ENCODE measurements at regions not wholly inside any gene's neighbourhood (a gene's known extent, or its start where the extent isn't known, plus 50 kb on each side); places are given as distances from the start of the nearest gene placed in this dataset.

DNA sequence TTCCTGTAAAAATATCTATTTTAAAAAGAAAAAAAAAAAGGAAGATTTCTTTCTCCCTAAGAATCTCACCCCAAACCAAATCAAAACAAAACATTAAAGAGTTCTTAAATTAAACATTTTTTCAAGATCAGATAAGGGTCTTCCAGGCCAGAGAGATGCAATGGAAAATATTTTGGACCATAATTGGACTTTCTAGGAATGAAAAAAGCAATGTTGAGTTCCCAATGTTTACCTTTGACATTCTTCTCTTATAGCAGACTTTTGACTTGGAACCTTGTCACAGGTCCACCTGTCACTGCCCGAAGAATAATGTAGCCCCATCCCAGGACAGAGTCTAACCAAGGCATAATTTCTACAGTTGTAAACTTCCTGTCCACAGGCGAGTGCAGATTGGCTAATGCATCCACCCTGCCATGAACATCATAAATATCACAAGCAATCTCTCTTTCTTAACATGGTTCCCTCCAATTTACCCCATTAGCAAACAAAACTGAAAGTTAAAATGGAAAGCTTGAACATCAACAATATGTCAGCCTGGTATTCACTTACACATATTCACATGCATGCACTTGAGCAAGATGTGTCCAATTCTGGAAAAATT is 121.7 kb upstream of the ZNF366 start:
- no peak overlapping the region for H3K27ac ChIP-seq (ENCODE audit: low read depth, low read length)
- no peaks in the 10 kb centered on the region for H3K27me3 ChIP-seq (ENCODE audit: control insufficient read depth in 5 of 5, insufficient read depth in 4 of 5, low read length in 5 of 5)
- no peak overlapping the region for H3K9ac ChIP-seq (ENCODE audit: low read length in 5 of 5)

DNA sequence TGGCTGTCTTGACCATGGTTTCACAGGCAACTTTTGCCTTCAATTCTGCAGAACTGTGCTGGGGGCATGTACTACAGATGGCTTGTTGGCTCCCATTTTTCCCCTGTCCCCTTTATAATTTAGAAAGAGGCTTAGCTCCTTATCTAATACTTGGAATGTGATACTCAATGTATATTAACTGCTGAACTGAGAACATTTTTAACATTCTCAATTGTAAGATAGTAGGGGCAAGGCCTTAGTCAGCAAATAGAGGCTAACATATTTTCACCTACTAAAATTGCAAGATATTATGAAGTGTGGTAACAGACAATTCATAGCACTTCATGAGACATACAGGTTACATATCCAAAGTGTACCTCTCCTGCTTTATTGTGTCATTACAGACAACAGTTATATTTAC is 118.1 kb upstream of the ZNF366 start:
- Histone ChIP-seq H3K9me3 (ENCODE audit: control insufficient read depth in 5 of 5, low read length in 5 of 5) (no peaks in the 10 kb centered on the region), H3K9ac (ENCODE audit: low read length in 5 of 5) (no peak overlapping the region), H3K4me3 (ENCODE audit: low read depth in 1 of 5, low read length in 5 of 5) (no peak overlapping the region), H3K27ac (ENCODE audit: low read depth, low read length) (no peak overlapping the region), H3K4me1 (ENCODE audit: control insufficient read depth in 5 of 5, insufficient read depth in 5 of 5, low read length in 5 of 5) (peaks cover 0 to 10% (median 0%) of the 10 kb centered on the region in 5 donors), H3K27me3 (ENCODE audit: control insufficient read depth in 5 of 5, insufficient read depth in 4 of 5, low read length in 5 of 5) (no peaks in the 10 kb centered on the region), H3K36me3 (ENCODE audit: control insufficient read depth in 5 of 5, insufficient read depth in 5 of 5, low read length in 5 of 5) (no peaks in the 10 kb centered on the region)

More for the DNA sequence above, 121.7 kb upstream of the ZNF366 start:
- Histone ChIP-seq H3K9me3 (ENCODE audit: control insufficient read depth in 5 of 5, low read length in 5 of 5) (no peaks in the 10 kb centered on the region), H3K4me1 (ENCODE audit: control insufficient read depth in 5 of 5, insufficient read depth in 5 of 5, low read length in 5 of 5) (peaks cover 0 to 36% (median 8%) of the 10 kb centered on the region in 5 donors), H3K36me3 (ENCODE audit: control insufficient read depth in 5 of 5, insufficient read depth in 5 of 5, low read length in 5 of 5) (no peaks in the 10 kb centered on the region), H3K4me3 (ENCODE audit: low read depth in 1 of 5, low read length in 5 of 5) (no peak overlapping the region)

DNA sequence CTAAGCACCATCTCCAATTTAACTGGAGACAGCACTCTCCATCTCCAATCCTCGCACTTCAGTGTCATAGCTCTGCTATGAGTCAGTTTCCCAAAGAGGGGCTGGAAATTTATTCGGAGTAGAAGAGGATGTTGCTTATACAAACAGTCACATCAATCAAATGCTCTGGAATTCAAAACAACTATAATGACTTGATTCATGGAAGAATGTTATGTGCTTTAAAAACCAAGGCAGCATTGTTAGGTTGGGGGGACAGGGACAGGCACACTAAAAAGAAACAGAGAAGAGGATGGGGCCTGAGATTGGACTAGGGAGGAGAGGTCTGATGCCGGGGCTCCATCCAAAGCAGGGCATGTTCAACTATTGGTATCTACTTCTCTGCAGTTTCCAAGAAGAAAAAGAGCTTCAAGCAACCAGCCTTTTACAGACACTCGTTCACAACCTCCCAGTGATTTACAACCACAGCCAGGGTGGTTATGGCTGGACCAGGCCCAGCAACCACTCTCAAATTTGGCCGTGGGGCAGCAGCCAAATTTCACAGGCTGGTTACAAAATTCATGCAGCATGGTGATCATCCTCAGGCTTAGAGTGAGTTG is 117.5 kb upstream of the ZNF366 start:
- peaks cover 0 to 8% (median 0%) of the 10 kb centered on the region in 5 donors for H3K4me1 ChIP-seq (ENCODE audit: control insufficient read depth in 5 of 5, insufficient read depth in 5 of 5, low read length in 5 of 5)
- H3K36me3 ChIP-seq (ENCODE audit: control insufficient read depth in 5 of 5, insufficient read depth in 5 of 5, low read length in 5 of 5) = no peaks in the 10 kb centered on the region
- H3K4me3 ChIP-seq (ENCODE audit: low read depth in 1 of 5, low read length in 5 of 5) = no peak overlapping the region
- no peak overlapping the region for H3K9ac ChIP-seq (ENCODE audit: low read length in 5 of 5)
- no peak overlapping the region for H3K27ac ChIP-seq (ENCODE audit: low read depth, low read length)
- H3K9me3 ChIP-seq (ENCODE audit: control insufficient read depth in 5 of 5, low read length in 5 of 5) = no peaks in the 10 kb centered on the region
- H3K27me3 ChIP-seq (ENCODE audit: control insufficient read depth in 5 of 5, insufficient read depth in 4 of 5, low read length in 5 of 5) = no peaks in the 10 kb centered on the region

DNA sequence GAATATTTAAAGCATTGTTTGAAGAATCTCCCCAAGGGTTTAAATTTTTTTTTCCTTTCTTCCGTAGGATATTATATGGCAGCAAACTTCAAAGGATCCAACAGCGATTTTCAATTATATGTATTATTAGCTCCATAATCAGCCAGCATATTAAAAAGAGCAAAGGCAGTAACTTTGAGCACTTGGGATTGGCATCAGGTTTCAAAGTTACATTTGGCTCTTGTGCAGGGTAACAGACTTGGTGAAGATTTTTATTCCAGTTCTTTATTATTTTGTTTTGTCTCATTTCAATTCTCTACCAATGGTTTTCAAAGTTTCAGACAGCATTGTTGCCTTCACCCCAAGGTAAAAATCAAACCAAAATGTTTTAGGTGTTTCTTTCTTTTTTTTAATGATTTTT is 116.7 kb upstream of the ZNF366 start:
- Histone ChIP-seq H3K4me1 (ENCODE audit: control insufficient read depth in 5 of 5, insufficient read depth in 5 of 5, low read length in 5 of 5) (peaks cover 0 to 8% (median 0%) of the 10 kb centered on the region in 5 donors), H3K4me3 (ENCODE audit: low read depth in 1 of 5, low read length in 5 of 5) (no peak overlapping the region), H3K27ac (ENCODE audit: low read depth, low read length) (no peak overlapping the region), H3K27me3 (ENCODE audit: control insufficient read depth in 5 of 5, insufficient read depth in 4 of 5, low read length in 5 of 5) (no peaks in the 10 kb centered on the region), H3K9me3 (ENCODE audit: control insufficient read depth in 5 of 5, low read length in 5 of 5) (no peaks in the 10 kb centered on the region), H3K36me3 (ENCODE audit: control insufficient read depth in 5 of 5, insufficient read depth in 5 of 5, low read length in 5 of 5) (no peaks in the 10 kb centered on the region), H3K9ac (ENCODE audit: low read length in 5 of 5) (no peak overlapping the region)

DNA sequence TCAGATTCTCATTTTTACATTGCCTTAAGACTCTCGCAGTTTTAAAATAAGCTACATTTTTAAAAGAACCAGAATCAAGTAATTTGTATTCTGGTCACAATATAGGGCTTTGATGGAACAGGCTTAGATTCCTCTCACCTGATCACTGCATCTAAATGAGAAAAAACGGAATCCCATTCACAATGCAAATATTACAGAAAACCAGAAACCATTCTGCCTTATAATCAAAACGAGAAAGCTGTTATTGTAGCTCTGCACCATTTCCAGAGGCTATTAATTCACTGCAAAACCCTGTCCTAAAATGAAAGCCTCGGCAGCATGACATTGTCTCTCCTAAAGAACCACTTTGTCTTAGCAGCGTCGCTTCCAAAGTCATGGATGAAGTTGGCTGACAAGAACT is 116.1 kb upstream of the ZNF366 start:
- H3K27ac ChIP-seq (ENCODE audit: low read depth, low read length) = no peak overlapping the region
- H3K9me3 ChIP-seq (ENCODE audit: control insufficient read depth in 5 of 5, low read length in 5 of 5) = no peaks in the 10 kb centered on the region
- peaks cover 0 to 8% (median 0%) of the 10 kb centered on the region in 5 donors for H3K4me1 ChIP-seq (ENCODE audit: control insufficient read depth in 5 of 5, insufficient read depth in 5 of 5, low read length in 5 of 5)
- no peak overlapping the region for H3K9ac ChIP-seq (ENCODE audit: low read length in 5 of 5)
- no peak overlapping the region for H3K4me3 ChIP-seq (ENCODE audit: low read depth in 1 of 5, low read length in 5 of 5)
- H3K27me3 ChIP-seq (ENCODE audit: control insufficient read depth in 5 of 5, insufficient read depth in 4 of 5, low read length in 5 of 5) = no peaks in the 10 kb centered on the region
- no peaks in the 10 kb centered on the region for H3K36me3 ChIP-seq (ENCODE audit: control insufficient read depth in 5 of 5, insufficient read depth in 5 of 5, low read length in 5 of 5)

DNA sequence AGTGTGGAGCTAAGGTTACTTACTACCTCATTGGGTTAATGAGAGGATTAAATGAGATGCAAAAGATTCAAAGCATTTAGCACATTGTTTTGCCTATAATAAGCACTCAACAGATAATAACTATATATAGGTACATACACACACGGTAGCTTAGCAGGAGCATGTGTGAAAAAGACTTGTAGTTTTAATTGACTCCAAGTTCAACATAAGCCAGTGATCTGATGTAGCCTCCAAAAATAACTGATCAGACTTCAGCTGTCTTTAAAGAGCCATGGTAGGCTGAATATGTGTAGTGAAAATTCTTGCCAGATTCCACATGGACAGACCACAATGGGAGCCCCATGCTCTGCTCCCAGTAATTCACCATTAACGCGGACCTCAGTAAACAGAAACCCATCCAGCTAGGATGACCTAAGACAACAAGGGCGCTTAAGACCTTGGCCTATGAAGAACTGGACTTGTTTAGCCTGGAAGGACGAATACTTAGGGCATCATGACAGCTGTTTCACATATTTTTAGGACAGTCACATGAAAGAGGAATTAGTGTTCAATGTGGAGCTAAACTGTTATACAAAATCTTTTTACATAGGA is 115.1 kb upstream of the ZNF366 start:
- H3K36me3 ChIP-seq (ENCODE audit: control insufficient read depth in 5 of 5, insufficient read depth in 5 of 5, low read length in 5 of 5) = no peaks in the 10 kb centered on the region
- H3K9ac ChIP-seq (ENCODE audit: low read length in 5 of 5) = no peak overlapping the region
- H3K4me3 ChIP-seq (ENCODE audit: low read depth in 1 of 5, low read length in 5 of 5) = no peak overlapping the region
- H3K4me1 ChIP-seq (ENCODE audit: control insufficient read depth in 5 of 5, insufficient read depth in 5 of 5, low read length in 5 of 5) = peaks cover 0 to 8% (median 0%) of the 10 kb centered on the region in 5 donors
- H3K9me3 ChIP-seq (ENCODE audit: control insufficient read depth in 5 of 5, low read length in 5 of 5) = no peaks in the 10 kb centered on the region
- H3K27ac ChIP-seq (ENCODE audit: low read depth, low read length) = no peak overlapping the region
- H3K27me3 ChIP-seq (ENCODE audit: control insufficient read depth in 5 of 5, insufficient read depth in 4 of 5, low read length in 5 of 5) = no peaks in the 10 kb centered on the region

DNA sequence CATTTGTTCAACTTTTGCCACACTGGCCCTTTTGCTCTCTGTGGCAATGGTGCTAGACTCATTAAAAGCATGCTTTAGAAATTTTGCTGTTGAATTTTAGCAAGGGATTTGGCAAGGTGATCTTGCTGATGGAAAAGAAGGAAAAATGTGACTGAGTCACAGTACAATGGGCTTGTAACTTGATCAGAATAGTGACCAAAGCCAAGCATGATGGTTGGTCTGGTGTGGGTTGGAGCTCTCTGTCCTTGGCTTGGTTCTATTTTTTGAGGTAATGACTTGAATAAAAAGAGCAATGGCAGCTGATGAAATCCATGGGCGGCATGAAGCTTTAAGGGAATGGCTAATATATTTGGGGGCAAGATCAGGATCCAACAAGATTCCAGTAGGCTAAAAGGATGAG is 114.4 kb upstream of the ZNF366 start:
- H3K9me3 ChIP-seq (ENCODE audit: control insufficient read depth in 5 of 5, low read length in 5 of 5) = no peaks in the 10 kb centered on the region
- H3K4me1 ChIP-seq (ENCODE audit: control insufficient read depth in 5 of 5, insufficient read depth in 5 of 5, low read length in 5 of 5) = peaks cover 0 to 8% (median 0%) of the 10 kb centered on the region in 5 donors
- no peaks in the 10 kb centered on the region for H3K36me3 ChIP-seq (ENCODE audit: control insufficient read depth in 5 of 5, insufficient read depth in 5 of 5, low read length in 5 of 5)
- no peak overlapping the region for H3K4me3 ChIP-seq (ENCODE audit: low read depth in 1 of 5, low read length in 5 of 5)
- H3K9ac ChIP-seq (ENCODE audit: low read length in 5 of 5) = no peak overlapping the region
- no peaks in the 10 kb centered on the region for H3K27me3 ChIP-seq (ENCODE audit: control insufficient read depth in 5 of 5, insufficient read depth in 4 of 5, low read length in 5 of 5)
- H3K27ac ChIP-seq (ENCODE audit: low read depth, low read length) = no peak overlapping the region

DNA sequence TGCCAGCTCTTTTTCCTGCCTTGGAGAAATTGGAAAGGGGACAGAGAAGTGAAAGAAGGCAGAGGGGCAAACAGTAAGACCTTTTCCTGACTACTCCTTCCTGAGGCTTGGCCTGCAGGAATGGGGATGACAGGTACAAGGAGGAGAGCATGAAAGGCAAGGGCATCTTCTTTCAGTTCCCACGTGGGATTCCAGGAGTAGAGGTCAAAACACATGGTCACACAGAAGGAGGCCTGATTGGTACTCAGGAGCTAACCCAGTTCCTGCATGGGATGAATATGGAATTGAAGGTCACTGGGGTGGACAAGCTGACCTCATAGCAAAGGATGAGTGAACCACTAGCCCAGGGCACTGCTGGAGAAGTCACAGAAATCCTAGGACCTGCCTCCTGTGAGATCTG is 112.5 kb upstream of the ZNF366 start:
- Histone ChIP-seq H3K27ac (ENCODE audit: low read depth, low read length) (no peak overlapping the region), H3K9ac (ENCODE audit: low read length in 5 of 5) (no peak overlapping the region), H3K36me3 (ENCODE audit: control insufficient read depth in 5 of 5, insufficient read depth in 5 of 5, low read length in 5 of 5) (no peaks in the 10 kb centered on the region), H3K27me3 (ENCODE audit: control insufficient read depth in 5 of 5, insufficient read depth in 4 of 5, low read length in 5 of 5) (no peaks in the 10 kb centered on the region), H3K4me1 (ENCODE audit: control insufficient read depth in 5 of 5, insufficient read depth in 5 of 5, low read length in 5 of 5) (peaks cover 0 to 6% (median 0%) of the 10 kb centered on the region in 5 donors), H3K4me3 (ENCODE audit: low read depth in 1 of 5, low read length in 5 of 5) (no peak overlapping the region), H3K9me3 (ENCODE audit: control insufficient read depth in 5 of 5, low read length in 5 of 5) (no peaks in the 10 kb centered on the region)

DNA sequence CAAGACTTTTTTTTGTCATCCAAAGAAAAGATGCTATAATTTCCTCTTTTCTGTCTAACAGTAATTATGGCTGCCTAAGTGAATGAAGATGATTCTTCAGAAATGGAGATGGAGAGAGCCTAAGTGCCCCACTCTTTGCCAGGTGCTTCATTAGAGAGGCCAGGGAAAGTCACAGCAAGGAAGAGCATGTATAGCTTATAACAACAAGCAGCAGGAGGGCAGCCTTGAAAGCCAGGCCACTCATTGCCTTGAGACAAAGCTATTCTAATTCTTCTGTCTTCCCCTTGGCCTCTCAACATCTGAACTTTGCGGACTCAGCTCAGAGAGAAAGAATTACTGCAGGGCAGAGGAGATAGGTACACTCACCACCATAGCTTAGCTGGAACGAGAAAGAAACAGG is 112.0 kb upstream of the ZNF366 start:
- H3K4me1 ChIP-seq (ENCODE audit: control insufficient read depth in 5 of 5, insufficient read depth in 5 of 5, low read length in 5 of 5) = peaks cover 0 to 5% (median 0%) of the 10 kb centered on the region in 5 donors
- no peak overlapping the region for H3K4me3 ChIP-seq (ENCODE audit: low read depth in 1 of 5, low read length in 5 of 5)
- H3K36me3 ChIP-seq (ENCODE audit: control insufficient read depth in 5 of 5, insufficient read depth in 5 of 5, low read length in 5 of 5) = no peaks in the 10 kb centered on the region
- no peaks in the 10 kb centered on the region for H3K27me3 ChIP-seq (ENCODE audit: control insufficient read depth in 5 of 5, insufficient read depth in 4 of 5, low read length in 5 of 5)
- H3K9ac ChIP-seq (ENCODE audit: low read length in 5 of 5) = no peak overlapping the region
- H3K27ac ChIP-seq (ENCODE audit: low read depth, low read length) = no peak overlapping the region
- H3K9me3 ChIP-seq (ENCODE audit: control insufficient read depth in 5 of 5, low read length in 5 of 5) = no peaks in the 10 kb centered on the region

DNA sequence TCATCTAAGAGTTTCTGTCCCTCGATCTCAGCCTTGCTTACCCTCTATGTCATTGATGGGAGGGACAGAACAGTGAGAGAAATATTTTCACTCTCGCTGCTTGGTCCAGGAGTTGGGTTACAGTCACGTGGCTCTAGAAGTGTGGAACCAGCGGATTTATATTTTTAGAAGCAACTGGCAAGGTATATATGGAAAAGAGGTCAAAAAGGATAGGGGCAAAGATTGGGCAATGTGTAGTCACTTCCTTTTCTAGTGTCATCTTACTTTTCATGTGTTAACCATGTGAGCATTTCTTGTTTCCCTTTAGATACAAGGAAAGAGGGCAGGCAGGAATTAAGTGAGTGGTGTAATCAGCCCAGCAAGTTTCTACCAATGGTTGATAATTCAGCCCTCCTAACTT is 111.5 kb upstream of the ZNF366 start:
- no peaks in the 10 kb centered on the region for H3K9me3 ChIP-seq (ENCODE audit: control insufficient read depth in 5 of 5, low read length in 5 of 5)

More for the DNA sequence above, 111.5 kb upstream of the ZNF366 start:
- Histone ChIP-seq H3K27me3 (ENCODE audit: control insufficient read depth in 5 of 5, insufficient read depth in 4 of 5, low read length in 5 of 5) (no peaks in the 10 kb centered on the region), H3K27ac (ENCODE audit: low read depth, low read length) (no peak overlapping the region), H3K4me3 (ENCODE audit: low read depth in 1 of 5, low read length in 5 of 5) (no peak overlapping the region), H3K36me3 (ENCODE audit: control insufficient read depth in 5 of 5, insufficient read depth in 5 of 5, low read length in 5 of 5) (no peaks in the 10 kb centered on the region), H3K9ac (ENCODE audit: low read length in 5 of 5) (no peak overlapping the region), H3K4me1 (ENCODE audit: control insufficient read depth in 5 of 5, insufficient read depth in 5 of 5, low read length in 5 of 5) (peaks cover 0 to 5% (median 0%) of the 10 kb centered on the region in 5 donors)

Measured in subcutaneous abdominal adipose tissue (tissue), 5 donors.